NT2/D1 (cell line): ENCODE measurements at regions not wholly inside any gene's neighbourhood (a gene's known extent, or its start where the extent isn't known, plus 50 kb on each side); places are given as distances from the start of the nearest gene placed in this dataset.
"Not testable (repeated sequence)": the region's sequence is repeated elsewhere in the genome, so short reads cannot be mapped to it uniquely, and the experiment has no call there.

Experiments used
- DNase-seq: peaks from one replicate; pipeline ENCODE4 v3.0.0-alpha.2; 2011; ENCODE audit warnings: low read depth, low spot score
- H3K27me3 ChIP-seq: 2 replicates; pipeline ENCODE4 v1.6.0; 2011; ENCODE audit warnings: mild to moderate bottlenecking; ENCODE audit not compliant: insufficient read length, insufficient read depth
- H3K36me3 ChIP-seq: 2 replicates; pipeline ENCODE4 v1.6.1; 2011; ENCODE audit warnings: mild to moderate bottlenecking, low read length, mixed read lengths; ENCODE audit not compliant: insufficient read depth, insufficient read length
- H3K4me1 ChIP-seq: 2 replicates; pipeline ENCODE4 v1.5.1; 2011; ENCODE audit not compliant: insufficient read depth, insufficient read length
- H3K4me3 ChIP-seq: 2 replicates; pipeline ENCODE4 v1.5.1; 2011; ENCODE audit warnings: low read depth; ENCODE audit not compliant: insufficient read length
- H3K9ac ChIP-seq: 2 replicates; pipeline ENCODE4 v1.6.0; 2011; ENCODE audit warnings: low read depth; ENCODE audit not compliant: insufficient read length
- H3K9me3 ChIP-seq: 2 replicates; pipeline ENCODE4 v1.5.1; 2011; ENCODE audit warnings: mild to moderate bottlenecking, low read length; ENCODE audit not compliant: insufficient read depth
- SUZ12 ChIP-seq: IDR thresholded peaks from 2 replicates; pipeline ENCODE4 v1.6.1; 2011; ENCODE audit not compliant: insufficient read length, insufficient read depth; ENCODE audit errors: extremely low read depth
- YY1 ChIP-seq: IDR thresholded peaks from 2 replicates; pipeline ENCODE4 v1.6.1; 2011; ENCODE audit not compliant: insufficient read length, insufficient read depth
- ZNF274 ChIP-seq: IDR thresholded peaks from 2 replicates; pipeline ENCODE4 v1.6.1; 2011; ENCODE audit warnings: mild to moderate bottlenecking, low read depth, low read length

DNA sequence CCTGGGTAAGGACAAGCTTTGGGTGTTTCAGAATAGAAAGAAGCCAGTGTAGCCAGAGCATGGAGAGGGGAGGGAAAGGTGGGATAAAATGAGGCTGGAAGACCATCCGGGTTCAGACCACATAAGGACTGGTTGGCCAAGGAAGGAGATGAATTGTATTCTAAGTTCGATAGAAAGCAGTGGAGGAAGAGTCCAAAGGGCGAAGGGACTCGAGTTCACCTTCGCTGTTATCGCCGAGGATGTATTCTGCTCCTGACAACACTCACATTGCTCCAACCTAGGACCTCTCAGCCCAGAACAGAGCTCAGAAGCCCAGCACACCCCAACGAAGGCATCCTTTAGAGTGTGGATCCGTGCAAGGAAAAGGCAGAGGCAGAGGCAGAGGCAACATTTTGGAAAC is 133.1 kb upstream of the EPB41L4A start:
- Histone ChIP-seq H3K4me3 (no peak overlapping the region), H3K27me3 (no peaks in the 10 kb centered on the region), H3K4me1 (no peaks in the 10 kb centered on the region), H3K36me3 (no peaks in the 10 kb centered on the region), H3K9ac (no peak overlapping the region), H3K9me3 (no peaks in the 10 kb centered on the region)
- DNase-seq, result no peak
- TF ChIP-seq ZNF274 (no peak), YY1 (no peak), SUZ12 (no peak)

GRCh38 chr5:112552791-112553190 is 133.7 kb upstream of the EPB41L4A start:
- TF ChIP-seq YY1 (no peak), ZNF274 (no peak), SUZ12 (no peak)
- Histone ChIP-seq H3K9ac (no peak overlapping the region), H3K4me1 (no peaks in the 10 kb centered on the region), H3K36me3 (no peaks in the 10 kb centered on the region), H3K4me3 (no peak overlapping the region), H3K27me3 (no peaks in the 10 kb centered on the region), H3K9me3 (no peaks in the 10 kb centered on the region)
- no peak for DNase-seq

DNA sequence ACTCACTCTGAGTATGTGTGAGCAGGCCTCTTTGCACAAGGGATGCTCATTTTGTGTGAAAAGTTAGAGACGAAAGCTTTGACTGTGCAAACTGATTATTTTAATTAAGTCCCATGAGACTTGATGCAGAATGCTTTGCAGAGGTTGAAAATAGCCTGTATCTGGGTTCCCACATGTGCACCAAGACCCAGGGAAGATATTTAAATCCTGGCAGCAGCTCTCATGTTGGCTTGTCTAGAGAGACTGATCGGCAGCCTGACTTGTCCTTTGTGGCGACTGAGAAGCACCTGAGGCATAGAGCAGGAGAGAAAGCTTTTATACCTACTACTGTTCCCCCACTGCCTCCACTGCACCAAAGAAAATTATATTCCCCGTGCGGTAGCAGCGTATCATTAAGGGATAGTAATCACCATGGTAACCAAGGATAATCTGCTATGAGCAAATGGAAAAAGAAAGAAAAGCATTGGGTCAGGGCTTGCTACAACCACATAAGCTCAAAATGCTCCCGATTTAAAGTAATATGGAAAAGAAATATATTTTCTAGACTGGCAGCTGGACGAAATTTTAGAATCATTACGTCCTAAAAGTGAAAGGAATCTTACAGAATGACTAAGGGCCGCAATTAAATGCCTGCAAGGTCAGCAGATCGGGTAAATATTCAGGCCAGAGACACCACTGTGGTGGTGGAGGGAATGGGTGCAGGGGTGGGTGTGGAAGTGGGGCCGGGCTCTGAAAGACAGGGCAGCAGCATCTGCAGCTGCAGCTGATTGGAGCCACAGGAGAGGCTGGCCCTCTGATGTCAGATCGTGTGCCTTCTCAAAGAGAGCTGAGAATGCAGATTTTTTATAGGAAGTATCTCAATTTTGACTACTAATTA is 135.3 kb upstream of the EPB41L4A start:
- no peaks in the 10 kb centered on the region for H3K36me3 ChIP-seq
- no peaks in the 10 kb centered on the region for H3K27me3 ChIP-seq
- no peak overlapping the region for H3K4me3 ChIP-seq
- no peak for DNase-seq
- no peaks in the 10 kb centered on the region for H3K4me1 ChIP-seq
- TF ChIP-seq SUZ12, result no peak
- no peak for TF ChIP-seq YY1
- no peak for TF ChIP-seq ZNF274
- no peaks in the 10 kb centered on the region for H3K9me3 ChIP-seq
- no peak overlapping the region for H3K9ac ChIP-seq

GRCh38 chr5:112555197-112555596 is 136.1 kb upstream of the EPB41L4A start:
- no peak for TF ChIP-seq YY1
- no peak for TF ChIP-seq ZNF274
- no peak for TF ChIP-seq SUZ12
- H3K9ac ChIP-seq, result no peak overlapping the region
- H3K9me3 ChIP-seq, result no peaks in the 10 kb centered on the region
- no peaks in the 10 kb centered on the region for H3K36me3 ChIP-seq
- H3K27me3 ChIP-seq, result no peaks in the 10 kb centered on the region
- H3K4me1 ChIP-seq, result no peaks in the 10 kb centered on the region
- H3K4me3 ChIP-seq, result no peak overlapping the region
- DNase-seq, result no peak

GRCh38 chr5:112555691-112556090 is 136.6 kb upstream of the EPB41L4A start:
- H3K4me3 ChIP-seq, result no peak overlapping the region
- H3K4me1 ChIP-seq, result no peaks in the 10 kb centered on the region
- no peak for DNase-seq
- H3K9me3 ChIP-seq, result no peaks in the 10 kb centered on the region
- TF ChIP-seq YY1, result no peak
- no peak for TF ChIP-seq SUZ12
- TF ChIP-seq ZNF274, result no peak
- H3K9ac ChIP-seq, result no peak overlapping the region
- no peaks in the 10 kb centered on the region for H3K27me3 ChIP-seq
- no peaks in the 10 kb centered on the region for H3K36me3 ChIP-seq

GRCh38 chr5:112559501-112559900 is 140.4 kb upstream of the EPB41L4A start:
- H3K9me3 ChIP-seq, result peaks cover 23% of the 10 kb centered on the region
- not testable (repeated sequence) for H3K4me1 ChIP-seq, DNase-seq, H3K36me3 ChIP-seq, H3K9ac ChIP-seq, H3K4me3 ChIP-seq, H3K27me3 ChIP-seq

- Histone ChIP-seq H3K9ac (no peak overlapping the region), H3K36me3 (no peaks in the 10 kb centered on the region), H3K4me1 (no peaks in the 10 kb centered on the region), H3K27me3 (no peaks in the 10 kb centered on the region), H3K4me3 (no peak overlapping the region), H3K9me3 (peaks cover 31% of the 10 kb centered on the region)
- no peak for DNase-seq
- TF ChIP-seq YY1, result no peak
- TF ChIP-seq ZNF274, result no peak
- TF ChIP-seq SUZ12, result no peak
Measured at GRCh38 chr5:112560371-112560770, 141.3 kb upstream of the EPB41L4A start.
